ENCODE measurements at regions not wholly inside any gene's neighbourhood (a gene's known extent, or its start where the extent isn't known, plus 50 kb on each side); places are given as distances from the start of the nearest gene placed in this dataset.

DNA sequence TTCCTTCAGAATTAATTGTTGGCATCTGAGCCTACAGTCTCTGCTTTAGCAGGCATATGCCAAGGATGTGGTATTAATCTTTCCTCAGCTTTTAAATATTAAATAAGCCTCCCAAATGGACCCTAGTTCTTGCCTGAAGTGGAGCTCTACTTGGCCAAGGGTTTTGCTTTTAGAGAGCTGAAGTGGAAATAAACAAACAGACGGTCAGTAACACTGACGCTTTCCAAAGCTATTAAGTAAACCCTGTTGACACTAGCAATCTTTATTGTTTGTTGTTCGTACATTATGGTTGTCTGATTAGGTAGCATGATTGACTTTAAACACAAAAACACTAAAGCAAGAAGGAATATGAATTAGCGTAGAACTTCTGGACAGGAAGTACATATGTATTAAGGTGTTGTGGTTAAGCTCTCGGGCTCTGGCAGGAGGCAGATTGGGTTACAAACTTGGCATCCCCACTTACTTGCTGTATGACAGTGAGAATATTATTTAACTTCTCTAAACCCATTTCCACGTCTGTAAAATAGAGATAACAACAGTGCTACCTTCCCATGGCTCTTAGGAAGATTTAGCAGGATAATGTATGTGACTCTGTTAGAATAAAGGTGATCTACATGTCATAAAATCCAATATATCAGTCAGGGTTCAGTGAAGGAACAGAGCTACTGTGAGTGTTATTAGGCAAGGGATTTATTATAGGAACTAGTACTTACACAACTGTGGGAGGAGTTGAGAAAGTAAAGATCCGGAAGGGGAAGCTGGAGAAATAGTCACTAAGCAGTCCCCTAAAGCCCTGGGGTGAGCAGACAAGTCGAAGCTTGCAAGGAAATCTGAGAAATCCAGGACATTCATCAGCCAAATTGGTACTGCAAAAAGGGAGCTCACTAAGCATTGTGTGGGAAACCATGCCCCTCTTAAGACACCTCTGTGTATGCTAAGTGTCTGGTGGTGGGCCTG lies 92.2 kb upstream of the ATF7IP start:
- Histone ChIP-seq H4K8ac (replicated peaks; ENCODE audit: insufficient read length, low read depth, low read length) (no peak overlapping the region), H3K23me2 (ENCODE audit: insufficient read length, low read depth, low read length, poor library complexity, severe bottlenecking) (no peaks in the 10 kb centered on the region), H4K5ac (ENCODE audit: insufficient read length, low read depth, low read length) (no peak overlapping the region), H3K4ac (ENCODE audit: low read depth, low read length) (no peak overlapping the region), H2AK5ac (ENCODE audit: insufficient read length, low read length) (no peak overlapping the region), H4K91ac (ENCODE audit: insufficient read length, low read depth, low read length) (no peak overlapping the region), H2BK20ac (ENCODE audit: low read depth, low read length, poor library complexity, severe bottlenecking) (no peak overlapping the region), H3K27me3 (ENCODE audit: insufficient read depth, low read length) (no peaks in the 10 kb centered on the region; the same call in 1 of the 2 replicates), H3K27ac (ENCODE audit: insufficient read length, low read depth, low read length) (no peak overlapping the region), H2BK120ac (ENCODE audit: low read depth, low read length, poor library complexity, severe bottlenecking) (no peak overlapping the region), H3K79me1 (ENCODE audit: insufficient read depth, low read depth, low read length, poor library complexity, severe bottlenecking) (no peaks in the 10 kb centered on the region), H3K9ac (ENCODE audit: extremely low read depth, insufficient read length, low read length) (no peak overlapping the region), H3K4me2 (ENCODE audit: insufficient read depth, insufficient read length, low read length) (no peak overlapping the region), H4K20me1 (ENCODE audit: control insufficient read depth, insufficient read depth, insufficient read length) (no peaks in the 10 kb centered on the region), H2BK12ac (ENCODE audit: insufficient read length, low read depth, low read length) (no peak overlapping the region), H2BK5ac (ENCODE audit: insufficient read length, low read length) (no peak overlapping the region), H3K4me1 (ENCODE audit: insufficient read depth, low read length) (no peaks in the 10 kb centered on the region; the same call in 1 of the 2 replicates), H2AFZ (ENCODE audit: low read length) (no peak overlapping the region), H3K18ac (ENCODE audit: insufficient read length, low read depth, low read length) (no peak overlapping the region), H3K56ac (ENCODE audit: insufficient read length, low read depth, low read length) (no peak overlapping the region), H3K14ac (ENCODE audit: insufficient read depth, low read length) (no peak overlapping the region), H2BK15ac (ENCODE audit: low read depth, low read length) (no peak overlapping the region), H3T11ph (ENCODE audit: low read length) (no peak overlapping the region), H3K79me2 (ENCODE audit: insufficient read depth, low read length) (no peaks in the 10 kb centered on the region), H3K23ac (ENCODE audit: insufficient read length, low read depth, low read length) (no peak overlapping the region), H3K9me3 (ENCODE audit: control insufficient read depth, low read depth, low read length) (no peaks in the 10 kb centered on the region)
- Mint-ChIP-seq H3K4me1 (peaks cover 9 to 27% of the 10 kb centered on the region in 2 experiments), H3K27me3 (ENCODE audit: low read depth) (peaks cover 17% of the 10 kb centered on the region), H3K9me3 (peaks cover 10 to 14% of the 10 kb centered on the region in 2 experiments), H3K4me3 (no peak overlapping the region), H3K36me3 (ENCODE audit: insufficient read depth in 1 of 3, low read depth in 3 of 3) (peaks cover 5 to 27% (median 6%) of the 10 kb centered on the region in 3 experiments; a peak in 4 of 7 replicates), H3K27ac (no peak overlapping the region)
- TF ChIP-seq, protein P1, sequence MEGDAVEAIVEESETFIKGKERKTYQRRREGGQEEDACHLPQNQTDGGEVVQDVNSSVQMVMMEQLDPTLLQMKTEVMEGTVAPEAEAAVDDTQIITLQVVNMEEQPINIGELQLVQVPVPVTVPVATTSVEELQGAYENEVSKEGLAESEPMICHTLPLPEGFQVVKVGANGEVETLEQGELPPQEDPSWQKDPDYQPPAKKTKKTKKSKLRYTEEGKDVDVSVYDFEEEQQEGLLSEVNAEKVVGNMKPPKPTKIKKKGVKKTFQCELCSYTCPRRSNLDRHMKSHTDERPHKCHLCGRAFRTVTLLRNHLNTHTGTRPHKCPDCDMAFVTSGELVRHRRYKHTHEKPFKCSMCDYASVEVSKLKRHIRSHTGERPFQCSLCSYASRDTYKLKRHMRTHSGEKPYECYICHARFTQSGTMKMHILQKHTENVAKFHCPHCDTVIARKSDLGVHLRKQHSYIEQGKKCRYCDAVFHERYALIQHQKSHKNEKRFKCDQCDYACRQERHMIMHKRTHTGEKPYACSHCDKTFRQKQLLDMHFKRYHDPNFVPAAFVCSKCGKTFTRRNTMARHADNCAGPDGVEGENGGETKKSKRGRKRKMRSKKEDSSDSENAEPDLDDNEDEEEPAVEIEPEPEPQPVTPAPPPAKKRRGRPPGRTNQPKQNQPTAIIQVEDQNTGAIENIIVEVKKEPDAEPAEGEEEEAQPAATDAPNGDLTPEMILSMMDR (conservative IDR thresholded peaks at IDR 0.05), result no peak
- WGBS (ENCODE audit: extremely low coverage, insufficient read length, low lambda C conversion rate), result no CpG with 5 or more reads among the region's 8 CpGs
- no peak for DNase-seq
